ENCODE measurements at regions not wholly inside any gene's neighbourhood (a gene's known extent, or its start where the extent isn't known, plus 50 kb on each side); places are given as distances from the start of the nearest gene placed in this dataset.
"Not testable (repeated sequence)": the region's sequence is repeated elsewhere in the genome, so short reads cannot be mapped to it uniquely, and the experiment has no call there.

GRCh38 chr1:30081379-30082102 is 641.8 kb downstream of the MATN1 start:
- no peak for DNase-seq

GRCh38 chr1:30075916-30076315 is 647.5 kb downstream of the MATN1 start:
- DNase-seq, result not testable (repeated sequence)

GRCh38 chr1:30068787-30069472 is 654.5 kb downstream of the MATN1 start:
- no peak for DNase-seq

- no peak for DNase-seq
Measured at GRCh38 chr1:30064547-30064946, 658.8 kb downstream of the MATN1 start.

GRCh38 chr1:30063621-30064280 is 659.6 kb downstream of the MATN1 start:
- peak; percentile 29 for DNase-seq

GRCh38 chr1:30061292-30062220 is 661.8 kb downstream of the MATN1 start:
- no peak for DNase-seq

GRCh38 chr1:30060738-30061137 is 662.6 kb downstream of the MATN1 start:
- no peak for DNase-seq

- peak; percentile 88 for DNase-seq
Measured at GRCh38 chr1:30058970-30059369, 664.4 kb downstream of the MATN1 start.

GRCh38 chr1:30054126-30054525 is 669.3 kb downstream of the MATN1 start:
- DNase-seq, result no peak

GRCh38 chr1:30052178-30052577 is 671.2 kb downstream of the MATN1 start:
- no peak for DNase-seq

GRCh38 chr1:30051777-30052176 is 671.6 kb downstream of the MATN1 start:
- no peak for DNase-seq

GRCh38 chr1:30049748-30050296 is 673.6 kb downstream of the MATN1 start:
- no peak for DNase-seq

- no peak for DNase-seq
Measured at GRCh38 chr1:30048905-30049304, 674.5 kb downstream of the MATN1 start.

GRCh38 chr1:30047576-30047975 is 675.8 kb downstream of the MATN1 start:
- DNase-seq, result no peak

- DNase-seq, result no peak
Measured at GRCh38 chr1:30046751-30047150, 676.6 kb downstream of the MATN1 start.

- no peak for DNase-seq
Measured at GRCh38 chr1:30045304-30046090, 677.9 kb downstream of the MATN1 start.

- no peak for DNase-seq
Measured at GRCh38 chr1:30044656-30045144, 678.7 kb downstream of the MATN1 start.

GRCh38 chr1:30043731-30044408 is 679.5 kb downstream of the MATN1 start:
- DNase-seq, result no peak

- DNase-seq, result no peak
Measured at GRCh38 chr1:30043256-30043655, 680.1 kb downstream of the MATN1 start.

- no peak for DNase-seq
Measured at GRCh38 chr1:30042438-30043147, 680.8 kb downstream of the MATN1 start.
